C1 segment of cervical spinal cord (tissue), 14 donors: ENCODE measurements at regions not wholly inside any gene's neighbourhood (a gene's known extent, or its start where the extent isn't known, plus 50 kb on each side); places are given as distances from the start of the nearest gene placed in this dataset.

Experiments used
- DNase-seq, 14 donors: peaks; one replicate each; lab custom pipeline; 2025; lab: John Stamatoyannopoulos, UW

GRCh38 chr4:27836523-27836922 is 975.9 kb downstream of the STIM2 start:
- DNase-seq, result no peak

GRCh38 chr4:27843776-27844175 is 983.1 kb downstream of the STIM2 start:
- DNase-seq, result no peak

GRCh38 chr4:27844376-27844775 is 983.7 kb downstream of the STIM2 start:
- no peak for DNase-seq

GRCh38 chr4:27846951-27847350 is 986.3 kb downstream of the STIM2 start:
- DNase-seq, result no peak

DNA sequence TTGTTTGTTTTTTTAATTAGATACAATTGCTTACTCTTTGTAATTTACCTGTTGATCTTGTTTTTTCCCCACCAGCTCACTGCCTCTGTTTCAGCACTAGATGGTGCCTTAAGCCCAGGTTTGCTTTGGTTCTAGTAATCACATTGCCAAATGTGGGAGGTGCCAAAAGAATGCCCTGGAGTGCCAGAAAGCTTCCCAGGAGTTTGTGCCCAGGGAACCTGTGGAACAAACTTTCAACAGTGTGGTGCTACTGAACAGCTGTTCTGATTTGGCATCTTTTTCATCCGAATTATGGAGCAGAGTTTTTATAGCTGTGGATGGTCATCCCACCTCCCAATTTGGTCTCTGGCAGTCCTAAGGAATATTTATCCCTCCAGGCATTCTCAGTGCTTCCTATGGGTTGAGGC is 1000.7 kb downstream of the STIM2 start:
- peak in 3 of 14 donors; percentile 1 to 15 (median 14) for DNase-seq

- no peak for DNase-seq
These were observed 1001.2 kb downstream of the STIM2 start for GRCh38 chr4:27861802-27862201.

DNA sequence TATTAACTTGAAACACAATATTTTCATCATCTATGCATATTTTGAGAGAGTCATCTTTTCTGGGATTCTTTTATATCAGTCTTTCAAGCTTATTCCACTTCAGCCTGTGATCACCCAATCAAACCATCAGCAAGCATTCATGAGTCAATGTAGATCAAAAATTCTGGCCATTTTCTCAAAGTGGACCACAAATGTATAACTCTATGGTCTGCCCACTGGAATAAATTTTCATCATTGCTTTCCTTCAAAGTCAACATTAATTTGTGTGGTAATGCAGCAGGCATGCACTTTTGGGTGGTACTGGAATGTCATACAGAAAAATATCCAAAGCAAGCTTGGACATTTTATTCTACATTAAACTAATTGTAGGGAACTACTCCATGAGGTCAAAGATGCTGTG is 1013.0 kb downstream of the STIM2 start:
- DNase-seq, result no peak

GRCh38 chr4:27881705-27882104 is 1021.1 kb downstream of the STIM2 start:
- DNase-seq, result no peak

DNA sequence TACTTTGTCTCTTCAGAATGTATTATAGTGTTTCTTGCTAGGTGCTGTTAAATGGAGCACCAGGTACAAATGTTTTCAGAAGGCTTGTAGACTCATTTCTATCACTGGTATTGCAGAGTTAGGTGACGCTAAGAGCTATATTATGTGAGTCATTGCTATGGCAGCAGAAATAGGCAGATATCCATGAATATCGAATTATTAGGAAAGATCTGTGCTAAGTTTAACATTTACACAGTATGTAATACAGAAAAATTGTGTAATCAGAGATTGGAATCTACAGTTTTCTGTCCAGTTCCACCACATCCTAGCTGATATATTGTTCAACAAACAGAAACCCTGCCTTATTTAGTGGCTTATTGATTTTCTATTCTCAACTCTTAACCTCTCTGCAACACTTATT is 1025.5 kb downstream of the STIM2 start:
- no peak for DNase-seq

- no peak for DNase-seq
These were observed 1027.0 kb downstream of the STIM2 start for GRCh38 chr4:27887646-27888045.

DNA sequence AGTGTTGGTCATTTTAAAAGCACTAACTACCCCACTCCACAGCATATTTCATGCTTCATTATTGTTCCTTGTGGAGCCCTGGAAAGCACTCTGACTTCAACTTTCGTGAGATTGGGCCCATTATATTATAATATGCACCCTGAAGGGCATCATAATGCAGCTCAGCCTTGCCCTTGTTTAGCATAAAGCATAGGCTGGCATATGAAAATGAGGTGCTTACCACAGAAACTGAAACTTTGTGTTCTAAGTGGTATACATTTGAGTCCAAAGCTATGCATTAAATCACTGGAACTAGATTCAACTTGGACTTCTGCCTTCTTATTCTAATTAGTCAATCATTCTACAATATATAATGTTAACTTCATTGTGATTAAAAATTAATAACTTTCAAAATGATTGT is 1027.9 kb downstream of the STIM2 start:
- DNase-seq, result no peak

DNA sequence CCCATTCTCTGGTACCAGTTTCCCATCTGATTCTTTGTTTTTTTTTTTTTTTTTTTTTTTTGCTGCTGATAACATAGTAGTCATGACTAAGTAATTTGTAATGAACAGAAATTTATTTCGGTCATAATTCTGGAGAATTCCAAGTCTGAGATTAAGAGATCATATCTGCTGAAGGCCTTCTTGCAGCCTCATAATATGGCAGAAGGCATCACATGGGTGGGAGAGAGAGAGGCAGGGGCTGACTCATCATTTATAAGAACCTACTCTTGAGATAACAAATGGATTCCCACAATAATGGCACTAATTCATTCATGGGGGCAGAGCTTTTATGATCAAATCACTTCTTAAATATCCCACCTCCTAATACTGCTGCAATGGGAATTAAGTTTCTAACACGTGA is 1034.3 kb downstream of the STIM2 start:
- no peak for DNase-seq

GRCh38 chr4:27908356-27908755 is 1047.7 kb downstream of the STIM2 start:
- DNase-seq, result no peak

- no peak for DNase-seq
These were observed 1049.6 kb downstream of the STIM2 start for GRCh38 chr4:27910227-27910626.

- DNase-seq, result no peak
These were observed 1050.4 kb downstream of the STIM2 start for GRCh38 chr4:27911047-27911446.

GRCh38 chr4:27913738-27914137 is 1053.1 kb downstream of the STIM2 start:
- DNase-seq, result no peak

DNA sequence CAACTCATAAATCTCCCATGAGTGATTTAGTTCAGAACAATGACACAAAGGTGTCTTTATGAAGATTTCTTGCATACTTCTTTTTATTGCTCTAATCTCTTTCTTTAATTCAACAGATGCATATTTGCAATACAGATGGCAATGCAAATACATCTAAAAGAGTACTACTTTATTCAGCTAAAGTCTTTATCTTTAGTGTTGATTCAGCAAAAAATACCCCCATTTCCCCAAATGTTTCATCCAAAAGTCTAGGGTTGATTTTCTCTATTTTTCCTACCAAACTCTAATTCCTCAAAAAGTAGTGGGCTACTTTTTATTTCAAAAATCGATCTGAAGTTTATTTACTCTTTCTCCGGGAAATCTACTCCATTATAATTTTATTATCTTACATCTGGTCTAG is 1055.2 kb downstream of the STIM2 start:
- DNase-seq, result no peak

DNA sequence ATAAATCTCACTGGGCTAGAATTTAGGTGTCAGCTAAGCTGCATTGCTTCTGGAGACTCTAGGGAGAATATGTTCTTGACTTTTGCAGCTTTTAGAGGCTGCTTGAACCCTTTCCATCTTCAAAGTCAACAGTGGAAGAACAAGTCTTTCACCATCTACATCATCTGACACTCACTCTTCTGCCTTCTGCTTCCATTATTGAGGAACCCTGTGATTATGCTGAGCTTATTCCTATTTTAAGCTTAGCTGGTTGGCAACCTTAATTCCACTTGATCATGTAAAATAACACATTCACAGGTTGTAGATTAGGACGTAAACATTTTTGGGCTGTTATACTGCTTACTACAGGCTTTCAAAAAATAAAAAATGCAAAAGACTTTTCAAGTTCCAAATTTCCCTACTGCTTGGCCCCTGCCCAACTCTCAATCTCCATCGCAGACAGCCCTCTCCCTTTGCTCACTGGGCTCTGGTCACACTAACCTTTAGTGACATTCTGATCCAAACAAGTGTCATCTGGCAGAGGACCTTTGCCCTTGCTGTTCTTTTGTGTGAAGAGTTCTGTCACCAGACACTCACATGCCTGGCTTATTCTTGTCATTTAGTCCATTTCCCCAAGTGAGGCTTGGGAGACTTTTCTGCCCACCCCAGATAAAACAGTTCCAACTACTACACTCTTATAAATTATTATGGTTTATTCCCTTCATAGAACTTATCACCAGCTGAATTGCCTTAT is 1056.0 kb downstream of the STIM2 start:
- DNase-seq, result peak in 1 of 14 donors; percentile 15

GRCh38 chr4:27917381-27917780 is 1056.7 kb downstream of the STIM2 start:
- DNase-seq, result no peak

DNA sequence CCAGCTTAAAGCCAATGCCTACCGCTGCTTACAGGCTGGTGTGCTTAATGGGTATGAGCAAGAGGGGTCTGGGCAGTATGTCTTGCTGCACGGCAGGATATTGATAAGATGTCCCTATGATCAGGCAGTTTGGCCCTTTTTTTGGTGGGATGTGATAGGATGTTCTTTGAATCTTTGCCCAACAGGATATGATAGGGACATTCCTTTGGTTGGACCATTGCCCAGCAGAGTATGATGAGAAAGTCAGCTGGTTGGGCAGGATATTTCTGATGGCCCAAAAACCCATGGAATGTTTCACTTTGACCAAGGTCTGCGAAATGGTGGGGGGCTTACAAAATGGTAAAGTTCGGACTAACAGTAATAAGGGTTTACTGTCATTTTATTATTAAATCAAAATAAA is 1060.6 kb downstream of the STIM2 start:
- no peak for DNase-seq

DNA sequence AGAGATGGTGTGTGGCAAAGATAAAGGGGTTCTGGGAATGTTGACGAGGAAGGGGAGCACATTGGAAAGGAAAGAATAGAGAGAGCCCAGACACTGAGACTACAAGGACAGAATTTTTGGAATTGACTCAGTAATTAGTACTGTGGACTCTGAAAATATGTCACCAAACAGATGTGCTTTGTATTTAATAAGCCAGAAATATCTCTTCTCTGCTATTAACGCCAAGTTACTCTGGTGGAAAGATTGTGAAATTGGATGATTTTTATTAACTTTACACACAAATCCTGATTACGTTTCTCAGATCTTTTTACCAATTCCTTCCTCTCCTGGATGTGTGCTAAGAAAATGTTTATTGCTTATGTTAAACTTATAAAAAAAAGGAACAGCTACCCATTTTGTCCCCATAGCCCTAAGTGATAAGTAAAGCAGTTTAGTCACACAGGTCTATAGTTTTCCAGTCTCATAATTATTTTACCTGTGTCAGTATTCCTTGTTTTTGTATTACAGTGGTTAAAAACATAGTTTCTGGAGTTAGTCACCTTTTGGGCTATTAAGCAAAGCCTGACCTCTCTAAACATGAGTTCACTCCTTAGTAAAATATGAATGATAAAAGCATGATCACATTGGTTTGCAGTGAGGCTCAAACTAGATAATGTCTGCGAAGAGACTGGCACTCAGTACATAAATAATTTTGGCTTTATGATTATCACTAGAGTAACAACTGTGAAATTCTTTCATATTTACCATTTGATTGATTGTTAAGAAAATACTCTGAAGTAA is 1068.3 kb downstream of the STIM2 start:
- DNase-seq, result no peak

DNA sequence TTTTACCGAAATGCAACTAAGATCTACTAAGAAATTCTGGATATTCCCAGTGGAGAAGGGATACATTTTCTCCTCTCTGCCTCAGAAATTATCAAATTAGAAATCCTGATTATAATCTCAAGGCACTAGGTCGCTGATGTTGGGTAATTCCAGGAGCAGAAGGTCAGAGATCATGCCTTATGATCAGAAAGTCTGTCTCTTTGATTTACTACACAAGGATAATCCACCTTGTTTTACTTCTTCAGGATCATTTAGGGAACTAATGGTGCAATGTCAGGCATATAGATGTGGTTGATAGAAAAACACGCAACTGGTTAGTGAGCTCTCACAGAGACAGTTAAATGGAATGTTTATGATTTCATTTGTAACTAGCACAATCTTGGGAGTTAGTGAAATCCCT is 1069.7 kb downstream of the STIM2 start:
- no peak for DNase-seq

GRCh38 chr4:27930976-27931375 is 1070.3 kb downstream of the STIM2 start:
- no peak for DNase-seq
